ENCODE measurements at regions not wholly inside any gene's neighbourhood (a gene's known extent, or its start where the extent isn't known, plus 50 kb on each side); places are given as distances from the start of the nearest gene placed in this dataset.

DNA sequence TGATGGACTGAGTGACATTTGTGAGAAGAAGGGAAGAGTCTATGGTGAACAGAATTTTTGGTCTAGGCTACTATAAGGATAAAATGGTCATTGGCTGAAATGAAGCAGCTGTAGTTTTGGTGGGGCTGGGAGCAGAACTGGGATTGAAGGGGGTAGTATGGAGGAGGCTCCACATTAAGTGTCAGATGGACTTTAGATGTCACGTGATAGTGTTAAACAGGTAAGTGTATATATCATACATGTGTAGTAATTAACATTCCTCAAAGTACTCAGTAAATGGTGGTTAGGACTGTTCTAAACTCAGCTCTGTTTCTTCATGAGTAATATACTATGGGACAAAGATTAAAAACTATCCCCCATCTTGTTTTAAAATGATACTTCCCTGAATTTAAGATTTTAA is 947.9 kb downstream of the PDHA2 start:
- Mint-ChIP-seq H3K27me3 (no peaks in the 10 kb centered on the region), H3K9me3 (ENCODE audit: insufficient read depth) (peaks cover 9% of the 10 kb centered on the region), H3K27ac (no peak overlapping the region), H3K4me3 (no peak overlapping the region), H3K4me1 (no peaks in the 10 kb centered on the region)
- no CpG with 5 or more reads among the region's 1 CpG for WGBS (ENCODE audit: insufficient coverage)
- H3K27ac ChIP-seq (ENCODE audit: low read length in 2 of 2): no peak overlapping the region
- no peaks in the 10 kb centered on the region for H3K4me1 ChIP-seq (ENCODE audit: control insufficient read depth in 2 of 2, insufficient read depth in 2 of 2, low read length in 2 of 2)
- ChIA-PET CTCF (no interaction called here), POLR2A (no interaction called here)
- H3K4me2 ChIP-seq (replicated peaks; ENCODE audit: low read depth, low read length, poor library complexity, severe bottlenecking): no peak overlapping the region
- intact Hi-C loops (cut with micrococcal nuclease): no loop called here
- H4K20me1 ChIP-seq (ENCODE audit: control insufficient read depth, insufficient read depth, low read length, poor library complexity, severe bottlenecking): no peaks in the 10 kb centered on the region
- H3K9me3 ChIP-seq (ENCODE audit: control extremely low read depth in 1 of 3, control insufficient read depth in 2 of 3, insufficient read depth in 1 of 3, low read length in 2 of 3): peaks cover 0 to 2% (median 0%) of the 10 kb centered on the region in 3 donors
- H3K27me3 ChIP-seq (replicated peaks in 1 of 4; ENCODE audit: control extremely low read depth in 1 of 4, control insufficient read depth in 3 of 4, insufficient read depth in 4 of 4, low read length in 3 of 4): no peaks in the 10 kb centered on the region
- TF ChIP-seq EZH2 (IDR thresholded peaks at IDR 0.05; ENCODE audit: borderline replicate concordance, insufficient read depth, low read depth, low read length, poor library complexity, severe bottlenecking): no peak
- H3K36me3 ChIP-seq (replicated peaks in 1 of 2; ENCODE audit: control extremely low read depth in 1 of 2, control insufficient read depth in 1 of 2, extremely low read depth in 1 of 2, insufficient read depth in 2 of 2, low read length in 1 of 2): no peaks in the 10 kb centered on the region
- no peaks in the 10 kb centered on the region for H3K79me2 ChIP-seq (ENCODE audit: control insufficient read depth, insufficient read depth, low read length)
- ATAC-seq (ENCODE audit: low read depth): no peak
- no peak overlapping the region for H3K9ac ChIP-seq (ENCODE audit: low read length)
- H3K4me3 ChIP-seq (ENCODE audit: control extremely low read depth in 1 of 5, extremely low read depth in 1 of 5, insufficient read depth in 1 of 5, low read depth in 2 of 5, low read length in 4 of 5): no peak overlapping the region
- no peak overlapping the region for H2AFZ ChIP-seq (ENCODE audit: insufficient read depth, low read depth, low read length, poor library complexity, severe bottlenecking)
- DNase-seq: no peak

DNA sequence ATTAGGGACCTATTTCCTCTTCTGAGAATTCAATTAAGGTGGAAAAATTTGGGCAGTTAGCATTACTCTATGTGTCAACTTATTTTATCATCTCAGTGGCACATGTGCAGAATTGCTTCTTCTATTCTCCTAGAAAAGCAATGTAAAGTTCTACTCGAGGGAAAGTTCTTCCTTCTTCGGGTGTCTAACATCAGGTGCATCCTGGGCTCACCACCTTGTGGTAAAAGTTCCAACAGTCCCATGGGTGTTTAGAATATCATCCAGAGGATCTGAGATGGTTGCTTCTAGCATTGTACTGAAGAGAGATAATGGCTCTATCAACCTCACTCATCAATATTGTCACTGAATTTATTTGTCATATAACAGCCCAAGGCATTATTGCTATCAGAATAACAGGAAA is 969.7 kb downstream of the PDHA2 start:
- ATAC-seq (ENCODE audit: low read depth) (no peak), DNase-seq (no peak)
- H3K4me3 Mint-ChIP-seq: no peak overlapping the region
- intact Hi-C loops (cut with micrococcal nuclease): no loop called here
- H3K9me3 Mint-ChIP-seq (ENCODE audit: insufficient read depth): peaks cover 2% of the 10 kb centered on the region
- no peak overlapping the region for H3K27ac Mint-ChIP-seq
- H3K4me1 Mint-ChIP-seq: no peaks in the 10 kb centered on the region
- POLR2A ChIA-PET: no interaction called here
- Histone ChIP-seq H3K27me3 (replicated peaks in 1 of 4; ENCODE audit: control extremely low read depth in 1 of 4, control insufficient read depth in 3 of 4, insufficient read depth in 4 of 4, low read length in 3 of 4) (no peaks in the 10 kb centered on the region), H3K9me3 (ENCODE audit: control extremely low read depth in 1 of 3, control insufficient read depth in 2 of 3, insufficient read depth in 1 of 3, low read length in 2 of 3) (peaks cover 0 to 2% (median 0%) of the 10 kb centered on the region in 3 donors), H3K9ac (ENCODE audit: low read length) (no peak overlapping the region), H3K27ac (ENCODE audit: low read length in 2 of 2) (no peak overlapping the region), H3K4me1 (ENCODE audit: control insufficient read depth in 2 of 2, insufficient read depth in 2 of 2, low read length in 2 of 2) (no peaks in the 10 kb centered on the region), H2AFZ (ENCODE audit: insufficient read depth, low read depth, low read length, poor library complexity, severe bottlenecking) (no peak overlapping the region), H4K20me1 (ENCODE audit: control insufficient read depth, insufficient read depth, low read length, poor library complexity, severe bottlenecking) (no peaks in the 10 kb centered on the region), H3K79me2 (ENCODE audit: control insufficient read depth, insufficient read depth, low read length) (no peaks in the 10 kb centered on the region), H3K4me3 (ENCODE audit: control extremely low read depth in 1 of 5, extremely low read depth in 1 of 5, insufficient read depth in 1 of 5, low read depth in 2 of 5, low read length in 4 of 5) (no peak overlapping the region), H3K4me2 (replicated peaks; ENCODE audit: low read depth, low read length, poor library complexity, severe bottlenecking) (no peak overlapping the region), H3K36me3 (replicated peaks in 1 of 2; ENCODE audit: control extremely low read depth in 1 of 2, control insufficient read depth in 1 of 2, extremely low read depth in 1 of 2, insufficient read depth in 2 of 2, low read length in 1 of 2) (no peaks in the 10 kb centered on the region)
- 20% methylated on average over 1 of the region's 2 CpGs for WGBS (ENCODE audit: insufficient coverage)
- TF ChIP-seq, protein P1, sequence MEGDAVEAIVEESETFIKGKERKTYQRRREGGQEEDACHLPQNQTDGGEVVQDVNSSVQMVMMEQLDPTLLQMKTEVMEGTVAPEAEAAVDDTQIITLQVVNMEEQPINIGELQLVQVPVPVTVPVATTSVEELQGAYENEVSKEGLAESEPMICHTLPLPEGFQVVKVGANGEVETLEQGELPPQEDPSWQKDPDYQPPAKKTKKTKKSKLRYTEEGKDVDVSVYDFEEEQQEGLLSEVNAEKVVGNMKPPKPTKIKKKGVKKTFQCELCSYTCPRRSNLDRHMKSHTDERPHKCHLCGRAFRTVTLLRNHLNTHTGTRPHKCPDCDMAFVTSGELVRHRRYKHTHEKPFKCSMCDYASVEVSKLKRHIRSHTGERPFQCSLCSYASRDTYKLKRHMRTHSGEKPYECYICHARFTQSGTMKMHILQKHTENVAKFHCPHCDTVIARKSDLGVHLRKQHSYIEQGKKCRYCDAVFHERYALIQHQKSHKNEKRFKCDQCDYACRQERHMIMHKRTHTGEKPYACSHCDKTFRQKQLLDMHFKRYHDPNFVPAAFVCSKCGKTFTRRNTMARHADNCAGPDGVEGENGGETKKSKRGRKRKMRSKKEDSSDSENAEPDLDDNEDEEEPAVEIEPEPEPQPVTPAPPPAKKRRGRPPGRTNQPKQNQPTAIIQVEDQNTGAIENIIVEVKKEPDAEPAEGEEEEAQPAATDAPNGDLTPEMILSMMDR (IDR thresholded peaks at IDR 0.05): no peak
- no peak for TF ChIP-seq EZH2 (IDR thresholded peaks at IDR 0.05; ENCODE audit: borderline replicate concordance, insufficient read depth, low read depth, low read length, poor library complexity, severe bottlenecking)
- no peaks in the 10 kb centered on the region for H3K27me3 Mint-ChIP-seq
- CTCF ChIA-PET: no interaction called here
